NB4 (cell line): ENCODE measurements at regions not wholly inside any gene's neighbourhood (a gene's known extent, or its start where the extent isn't known, plus 50 kb on each side); places are given as distances from the start of the nearest gene placed in this dataset.

ENCODE experiments used
- DNase-seq: peaks from one replicate; pipeline ENCODE4 v3.0.0; 2010; ENCODE audit warnings: low read depth
- H3K4me3 ChIP-seq: one replicate; pipeline ENCODE4 v1.5.1; 2011; ENCODE audit warnings: mild to moderate bottlenecking, low read depth, low read length, moderate library complexity
- CTCF ChIP-seq: IDR thresholded peaks from one replicate; pipeline ENCODE4 v1.5.1; 2012; ENCODE audit warnings: low read depth, low read length
- MAX ChIP-seq: IDR thresholded peaks from 2 replicates; pipeline ENCODE4 v1.6.1; 2011; ENCODE audit warnings: low read depth, low read length
- MYC ChIP-seq: IDR thresholded peaks from 2 replicates; pipeline ENCODE4 v1.6.1; 2011; ENCODE audit warnings: low read depth, low read length
- POLR2A ChIP-seq: IDR thresholded peaks from 2 replicates; pipeline ENCODE4 v1.6.1; 2011; ENCODE audit warnings: mild to moderate bottlenecking; ENCODE audit not compliant: insufficient read length; ENCODE audit errors: extremely low read depth

GRCh38 chr4:159021597-159022385, 81.1 kb upstream of the RAPGEF2 start:
- TF ChIP-seq POLR2A (no peak), MYC (no peak), MAX (no peak), CTCF (no peak)
- no peak for DNase-seq
- no peak overlapping the region for H3K4me3 ChIP-seq

DNA sequence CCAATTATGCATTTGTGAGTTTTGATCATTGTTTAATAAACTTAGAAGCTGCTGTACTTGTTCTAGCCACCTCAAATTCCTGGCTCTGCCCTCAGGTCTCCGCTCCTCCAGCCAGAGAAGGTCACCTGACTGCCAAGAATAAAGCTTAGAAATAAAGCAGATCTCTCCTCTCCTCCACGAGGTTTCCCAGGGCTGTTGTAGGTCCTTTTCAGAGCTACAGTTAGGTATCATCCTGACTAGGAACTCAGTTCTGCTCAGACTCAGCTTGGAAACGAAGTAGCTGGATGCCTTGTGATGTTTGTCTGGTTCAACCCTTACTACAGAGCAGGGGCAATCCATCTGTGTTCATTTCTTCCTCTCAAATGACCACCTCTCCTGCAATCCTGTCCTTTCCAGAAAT, 79.1 kb upstream of the RAPGEF2 start:
- H3K4me3 ChIP-seq, result no peak overlapping the region
- DNase-seq, result no peak
- TF ChIP-seq CTCF (no peak), MAX (no peak), POLR2A (no peak), MYC (no peak)

DNA sequence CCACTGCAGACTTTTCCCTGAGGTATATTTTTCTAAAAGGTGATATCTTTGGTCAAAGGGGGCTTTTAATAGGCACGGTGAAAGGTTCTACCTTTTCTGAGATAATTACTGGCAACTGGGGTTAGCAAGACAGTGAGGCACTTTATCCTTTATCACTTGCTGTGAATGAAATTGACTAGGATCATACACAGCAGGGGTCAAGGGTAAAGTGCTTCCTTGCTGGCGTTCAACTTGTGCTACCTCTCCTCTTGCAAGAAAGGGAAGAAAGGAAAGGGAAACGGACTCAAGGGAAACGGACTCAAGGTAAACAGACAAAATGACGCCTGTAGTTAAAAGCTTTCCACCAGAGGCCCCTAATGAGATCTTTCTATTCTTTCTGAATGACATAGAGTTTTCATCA, 78.6 kb upstream of the RAPGEF2 start:
- TF ChIP-seq MAX (no peak), POLR2A (no peak), MYC (no peak), CTCF (no peak)
- no peak overlapping the region for H3K4me3 ChIP-seq
- no peak for DNase-seq

- no peak overlapping the region for H3K4me3 ChIP-seq
- no peak for TF ChIP-seq MYC
- TF ChIP-seq CTCF, result no peak
- no peak for TF ChIP-seq MAX
- TF ChIP-seq POLR2A, result no peak
- no peak for DNase-seq
Measured at GRCh38 chr4:159024828-159025227, 78.1 kb upstream of the RAPGEF2 start.

- TF ChIP-seq MYC (no peak), CTCF (no peak), MAX (no peak), POLR2A (no peak)
- no peak for DNase-seq
- no peak overlapping the region for H3K4me3 ChIP-seq
Measured at GRCh38 chr4:159026329-159026728, 76.5 kb upstream of the RAPGEF2 start.
